Lung (tissue), 11 donors: ENCODE measurements at regions not wholly inside any gene's neighbourhood (a gene's known extent, or its start where the extent isn't known, plus 50 kb on each side); places are given as distances from the start of the nearest gene placed in this dataset.

Experiments used
- ATAC-seq: fragments of 200-7000 bp; cut with Tn5 transposase; one replicate; pipeline ENCODE4 v1.9.1; 2020; ENCODE audit warnings: moderate number of reproducible peaks; ENCODE audit not compliant: insufficient read depth, low FRiP score
- DNase-seq, 3 donors: peaks; one replicate each; pipeline ENCODE4 v3.0.0-alpha.2; 2013 to 2017
- H3K27ac ChIP-seq, 2 donors: one replicate each; pipeline ENCODE4 v1.5.1; 2013; ENCODE audit warnings: mild to moderate bottlenecking in 2 of 2, moderate library complexity in 2 of 2, control low read depth in 1 of 2, inconsistent platforms in 1 of 2, low read depth in 1 of 2, low read length in 1 of 2
- H3K27me3 ChIP-seq, 3 donors: one replicate each; pipeline ENCODE4 v1.5.1; 2013; ENCODE audit warnings: low read length in 2 of 3; ENCODE audit not compliant: control insufficient read depth in 3 of 3, insufficient read depth in 3 of 3
- H3K36me3 ChIP-seq, 4 donors: one replicate each; pipeline ENCODE4 v1.5.1; 2013; ENCODE audit warnings: low read length in 4 of 4, mild to moderate bottlenecking in 1 of 4, moderate library complexity in 1 of 4; ENCODE audit not compliant: control insufficient read depth in 4 of 4, insufficient read depth in 4 of 4
- H3K4me1 ChIP-seq, 5 donors: one replicate each; pipeline ENCODE4 v1.5.1; 2013; ENCODE audit warnings: low read length in 5 of 5, mild to moderate bottlenecking in 2 of 5, moderate library complexity in 1 of 5; ENCODE audit not compliant: control insufficient read depth in 5 of 5, insufficient read depth in 5 of 5
- H3K4me3 ChIP-seq: one replicate; pipeline ENCODE4 v1.5.1; 2013; ENCODE audit warnings: mild to moderate bottlenecking, control low read depth, moderate library complexity
- H3K9ac ChIP-seq, 2 donors: one replicate each; pipeline ENCODE4 v1.5.1; 2013; ENCODE audit warnings: low read length in 2 of 2, control low read depth in 1 of 2; ENCODE audit not compliant: insufficient read depth in 1 of 2
- H3K9me3 ChIP-seq, 4 donors: one replicate each; pipeline ENCODE4 v1.5.1; 2013; ENCODE audit warnings: low read length in 3 of 4, mild to moderate bottlenecking in 1 of 4, moderate library complexity in 1 of 4; ENCODE audit not compliant: control insufficient read depth in 4 of 4, insufficient read depth in 3 of 4
- CTCF ChIP-seq: IDR thresholded peaks from 2 replicates; pipeline ENCODE4 v1.5.1; 2012; ENCODE audit warnings: mild to moderate bottlenecking; ENCODE audit errors: control extremely low read depth, extremely low read depth
- WGBS, 2 donors: extraction: QIAGEN DNeasy Blood & Tissue Kit; methylation state at CpG; one replicate each; pipeline ENCODE4 v1.1.7; 2013; 5-methylcytosine and 5-hydroxymethylcytosine counted together
- donor health status: control.
- donor health status: control.
- donor health status: Bipolar disorder and iron deficiency.
- donor health status: healthy.
- donor health status: DM: yes; HTN: yes; CAD: no.

GRCh38 chr5:143701493-143701892, 110.5 kb upstream of the HMHB1 start:
- no peak overlapping the region for H3K27ac ChIP-seq
- no peak overlapping the region for H3K9ac ChIP-seq
- H3K9me3 ChIP-seq: no peaks in the 10 kb centered on the region
- no peak for ATAC-seq
- no peaks in the 10 kb centered on the region for H3K27me3 ChIP-seq
- H3K36me3 ChIP-seq: no peaks in the 10 kb centered on the region
- no peak overlapping the region for H3K4me3 ChIP-seq
- no peaks in the 10 kb centered on the region for H3K4me1 ChIP-seq
- no peak for TF ChIP-seq CTCF
- DNase-seq: no peak
- 80 to 94% methylated on average over 1 of the region's 1 CpG for WGBS, 2 donors

GRCh38 chr5:143700994-143701393, 111.0 kb upstream of the HMHB1 start:
- Histone ChIP-seq H3K9ac (no peak overlapping the region), H3K4me3 (no peak overlapping the region), H3K27ac (no peak overlapping the region), H3K9me3 (no peaks in the 10 kb centered on the region), H3K27me3 (no peaks in the 10 kb centered on the region), H3K36me3 (no peaks in the 10 kb centered on the region), H3K4me1 (no peaks in the 10 kb centered on the region)
- no peak for DNase-seq
- TF ChIP-seq CTCF: no peak
- WGBS, 2 donors: 69 to 83% methylated on average over 2 of the region's 2 CpGs
- no peak for ATAC-seq

GRCh38 chr5:143699121-143699520, 112.8 kb upstream of the HMHB1 start:
- no peak for ATAC-seq
- no peaks in the 10 kb centered on the region for H3K9me3 ChIP-seq
- H3K27ac ChIP-seq: no peak overlapping the region
- H3K27me3 ChIP-seq: no peaks in the 10 kb centered on the region
- no peak overlapping the region for H3K9ac ChIP-seq
- TF ChIP-seq CTCF: no peak
- peaks cover 0 to 3% (median 0%) of the 10 kb centered on the region in 5 donors for H3K4me1 ChIP-seq
- WGBS, 2 donors: 95% methylated on average over 1 of the region's 1 CpG
- no peak overlapping the region for H3K4me3 ChIP-seq
- H3K36me3 ChIP-seq: no peaks in the 10 kb centered on the region
- no peak for DNase-seq

- Histone ChIP-seq H3K27ac (no peak overlapping the region), H3K9me3 (no peaks in the 10 kb centered on the region), H3K36me3 (no peaks in the 10 kb centered on the region), H3K9ac (no peak overlapping the region), H3K4me1 (peaks cover 0 to 4% (median 3%) of the 10 kb centered on the region in 5 donors), H3K27me3 (no peaks in the 10 kb centered on the region), H3K4me3 (no peak overlapping the region)
- 58 to 74% methylated on average over 3 of the region's 3 CpGs for WGBS, 2 donors
- ATAC-seq: no peak
- DNase-seq: no peak
- no peak for TF ChIP-seq CTCF
These were observed 113.4 kb upstream of the HMHB1 start for GRCh38 chr5:143698574-143698973.
